ENCODE measurements at regions not wholly inside any gene's neighbourhood (a gene's known extent, or its start where the extent isn't known, plus 50 kb on each side); places are given as distances from the start of the nearest gene placed in this dataset.

- no peak for TF ChIP-seq SUZ12 (IDR thresholded peaks at IDR 0.05; ENCODE audit: extremely low read depth, insufficient read depth, insufficient read length)
- TF ChIP-seq YY1 (IDR thresholded peaks at IDR 0.05; ENCODE audit: insufficient read depth, insufficient read length): no peak
Observed at GRCh38 chr10:33621101-33621500, 286.6 kb upstream of the NRP1 start.

All from NT2/D1 (cell line).